Memory B cell (primary cell): ENCODE measurements at regions not wholly inside any gene's neighbourhood (a gene's known extent, or its start where the extent isn't known, plus 50 kb on each side); places are given as distances from the start of the nearest gene placed in this dataset.

Experiments
- ATAC-seq: fragments of 150-1000 bp; cut with Tn5 transposase; 2 replicates; pipeline ENCODE4 v1.10.0; 2021; ENCODE audit warnings: low read depth, mild to moderate bottlenecking, moderate library complexity
- DNase-seq, 2 donors: peaks; one replicate each; pipeline ENCODE4 v3.0.0; 2022; ENCODE audit warnings: low spot score in 2 of 2
- H3K27ac Mint-ChIP-seq: one replicate; pipeline ENCODE4 v1.8.0; 2022; ENCODE audit warnings: mild to moderate bottlenecking, moderate library complexity, mixed read lengths
- H3K27me3 Mint-ChIP-seq: one replicate; pipeline ENCODE4 v1.8.0; 2022; ENCODE audit warnings: mixed read lengths
- H3K36me3 Mint-ChIP-seq: one replicate; pipeline ENCODE4 v1.8.0; 2022; ENCODE audit warnings: mild to moderate bottlenecking, mixed read lengths
- H3K4me1 Mint-ChIP-seq: one replicate; pipeline ENCODE4 v1.8.0; 2022; ENCODE audit warnings: mixed read lengths
- H3K4me3 Mint-ChIP-seq: one replicate; pipeline ENCODE4 v1.8.0; 2022; ENCODE audit warnings: mild to moderate bottlenecking, moderate library complexity, mixed read lengths
- H3K9me3 Mint-ChIP-seq: one replicate; pipeline ENCODE4 v1.8.0; 2022; ENCODE audit warnings: mixed read lengths

GRCh38 chr1:84090447-84091245 is 53.4 kb upstream of the PRKACB start:
- Mint-ChIP-seq H3K4me3 (peak overlapping the region; percentile 64), H3K9me3 (no peaks in the 10 kb centered on the region), H3K4me1 (peaks cover 17% of the 10 kb centered on the region), H3K27ac (peak overlapping the region; percentile 3), H3K36me3 (peaks cover 5% of the 10 kb centered on the region), H3K27me3 (no peaks in the 10 kb centered on the region)
- ATAC-seq = peak; percentile 87
- peak in 1 of 2 donors; percentile 16 for DNase-seq

DNA sequence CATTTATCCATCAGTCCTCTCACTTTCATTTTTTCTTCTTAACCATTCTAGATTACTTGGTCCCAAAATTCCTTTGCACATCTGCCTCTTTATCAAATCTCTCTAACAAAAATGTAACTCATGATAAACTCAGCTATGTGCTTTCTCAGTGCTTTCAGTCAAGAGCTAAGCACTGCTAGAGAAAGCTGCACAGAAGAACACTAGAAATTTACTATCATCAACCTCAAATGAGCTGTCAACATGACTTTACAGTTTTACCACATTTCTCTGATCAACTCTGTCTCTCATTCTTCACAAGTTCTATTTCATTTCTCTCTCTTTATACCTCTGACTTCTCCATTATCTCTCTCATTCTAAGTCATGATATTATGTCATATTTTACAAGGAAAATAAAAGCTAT is 54.2 kb upstream of the PRKACB start:
- H3K36me3 Mint-ChIP-seq = peaks cover 2% of the 10 kb centered on the region
- ATAC-seq = no peak
- no peaks in the 10 kb centered on the region for H3K27me3 Mint-ChIP-seq
- H3K4me3 Mint-ChIP-seq = no peak overlapping the region
- H3K4me1 Mint-ChIP-seq = peaks cover 17% of the 10 kb centered on the region
- no peak for DNase-seq
- no peaks in the 10 kb centered on the region for H3K9me3 Mint-ChIP-seq
- peak overlapping the region; percentile 3 for H3K27ac Mint-ChIP-seq

DNA sequence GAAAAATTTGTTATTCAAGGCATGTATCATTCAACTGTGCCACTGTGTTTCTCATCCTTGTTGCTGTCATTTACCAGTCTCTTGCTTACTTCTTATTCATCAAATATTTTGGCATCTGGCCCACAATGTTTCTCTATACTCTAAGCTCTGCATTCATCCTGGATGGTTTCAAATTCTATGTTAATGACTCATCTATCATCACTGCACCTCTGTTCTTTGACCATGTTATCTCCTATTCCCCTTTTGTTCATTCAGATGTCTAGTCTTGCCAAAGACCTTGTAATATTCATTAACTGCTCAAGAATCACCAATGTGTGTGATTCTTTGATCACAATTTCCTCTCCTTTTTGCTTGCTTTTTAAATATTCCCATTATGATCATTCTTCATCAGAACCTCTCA is 54.6 kb upstream of the PRKACB start:
- no peak for ATAC-seq

DNA sequence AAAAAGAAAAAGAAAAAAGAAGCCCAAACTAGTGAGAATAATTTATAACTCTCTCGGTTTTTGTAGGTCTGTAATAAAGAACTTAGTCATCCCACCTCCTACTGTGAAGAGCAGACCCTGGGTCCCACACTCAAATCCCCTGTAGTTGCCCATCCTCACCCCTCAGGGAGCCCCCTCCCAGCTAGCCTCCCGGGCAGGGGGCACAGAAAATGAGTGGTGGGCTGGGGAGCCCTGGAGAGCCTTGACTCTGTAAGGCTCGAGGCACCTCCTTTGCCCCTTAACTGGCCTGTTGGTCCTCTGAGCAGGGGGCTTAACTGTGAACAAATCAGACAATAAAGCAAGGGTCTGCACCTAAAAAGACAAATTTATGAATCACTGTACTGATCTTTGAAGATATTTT is 57.5 kb upstream of the PRKACB start:
- no peak overlapping the region for H3K27ac Mint-ChIP-seq
- H3K36me3 Mint-ChIP-seq = peaks cover 2% of the 10 kb centered on the region

More for the DNA sequence above, 54.6 kb upstream of the PRKACB start:
- Mint-ChIP-seq H3K27ac (peak overlapping the region; percentile 3), H3K27me3 (no peaks in the 10 kb centered on the region), H3K9me3 (no peaks in the 10 kb centered on the region), H3K4me1 (peaks cover 17% of the 10 kb centered on the region), H3K4me3 (no peak overlapping the region), H3K36me3 (peaks cover 2% of the 10 kb centered on the region)
- DNase-seq = no peak

DNA sequence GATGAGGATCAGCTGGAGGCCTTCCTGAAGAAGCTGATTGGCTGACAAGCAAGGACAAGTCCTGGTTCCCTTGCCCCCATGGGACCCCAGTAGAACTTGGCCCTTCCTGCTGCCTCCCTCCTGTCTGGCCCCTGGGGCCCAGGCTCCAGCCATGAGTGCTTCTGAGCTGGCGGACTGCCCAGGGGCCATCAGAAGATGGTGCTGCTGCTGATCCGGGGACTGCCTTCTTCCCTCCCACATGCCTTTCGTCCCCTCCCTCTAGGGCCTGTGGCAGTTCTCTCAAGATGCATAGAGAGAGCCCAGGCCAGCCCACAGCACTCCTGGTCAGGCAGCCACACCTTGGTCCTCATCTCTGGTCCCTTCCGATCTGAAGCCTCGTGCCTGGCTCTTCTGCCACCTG is 57.9 kb upstream of the PRKACB start:
- no peak for DNase-seq
- Mint-ChIP-seq H3K4me3 (no peak overlapping the region), H3K9me3 (no peaks in the 10 kb centered on the region), H3K27me3 (peaks cover 2% of the 10 kb centered on the region), H3K4me1 (peaks cover 14% of the 10 kb centered on the region), H3K36me3 (peaks cover 2% of the 10 kb centered on the region), H3K27ac (no peak overlapping the region)
- ATAC-seq = no peak

More for the DNA sequence above, 57.5 kb upstream of the PRKACB start:
- Mint-ChIP-seq H3K4me1 (peaks cover 14% of the 10 kb centered on the region), H3K4me3 (no peak overlapping the region), H3K9me3 (no peaks in the 10 kb centered on the region), H3K27me3 (peaks cover 2% of the 10 kb centered on the region)
- DNase-seq (no peak), ATAC-seq (no peak)

DNA sequence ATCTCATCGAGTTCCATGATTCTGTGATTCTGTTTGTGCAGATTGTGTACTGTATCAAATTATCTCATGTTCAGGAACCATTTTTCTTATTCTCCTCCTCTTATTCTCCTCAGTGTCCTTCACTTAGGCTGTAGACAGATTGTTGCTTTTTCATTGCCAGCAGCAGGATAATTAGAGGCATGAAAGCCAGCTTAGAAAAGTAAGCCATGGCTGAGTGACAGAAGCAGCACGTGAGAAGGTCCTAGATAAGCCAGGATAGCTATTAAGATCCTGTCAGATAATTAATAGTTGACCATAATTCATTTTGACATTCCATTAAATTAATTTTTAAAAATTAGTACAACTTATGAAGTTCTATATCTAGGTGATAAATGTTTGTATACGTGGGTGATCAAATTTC is 60.8 kb upstream of the PRKACB start:
- ATAC-seq (no peak), DNase-seq (no peak)
- Mint-ChIP-seq H3K36me3 (peaks cover 2% of the 10 kb centered on the region), H3K4me1 (peaks cover 8% of the 10 kb centered on the region), H3K4me3 (no peak overlapping the region), H3K27me3 (peaks cover 2% of the 10 kb centered on the region), H3K27ac (no peak overlapping the region), H3K9me3 (no peaks in the 10 kb centered on the region)

- no peak for ATAC-seq
- peak overlapping the region; percentile 90 for H3K4me3 Mint-ChIP-seq
- H3K36me3 Mint-ChIP-seq = no peaks in the 10 kb centered on the region
- no peak for DNase-seq
- H3K27me3 Mint-ChIP-seq = no peaks in the 10 kb centered on the region
- H3K4me1 Mint-ChIP-seq = peaks cover 10% of the 10 kb centered on the region
- H3K9me3 Mint-ChIP-seq = no peaks in the 10 kb centered on the region
- peak overlapping the region; percentile 47 for H3K27ac Mint-ChIP-seq
Measured at GRCh38 chr1:84078842-84079202, 65.2 kb upstream of the PRKACB start.

- Mint-ChIP-seq H3K4me3 (peak overlapping the region; percentile 90), H3K4me1 (peaks cover 10% of the 10 kb centered on the region), H3K27me3 (no peaks in the 10 kb centered on the region), H3K27ac (peak overlapping the region; percentile 47), H3K36me3 (no peaks in the 10 kb centered on the region), H3K9me3 (no peaks in the 10 kb centered on the region)
- ATAC-seq (peak; percentile 35), DNase-seq (peak in 1 of 2 donors; percentile 16)
Measured at GRCh38 chr1:84078108-84078841, 65.8 kb upstream of the PRKACB start.

GRCh38 chr1:84077476-84078107 is 66.5 kb upstream of the PRKACB start:
- Mint-ChIP-seq H3K4me3 (peak overlapping the region; percentile 90), H3K9me3 (no peaks in the 10 kb centered on the region), H3K4me1 (peaks cover 10% of the 10 kb centered on the region), H3K27me3 (no peaks in the 10 kb centered on the region), H3K27ac (peak overlapping the region; percentile 86), H3K36me3 (no peaks in the 10 kb centered on the region)
- ATAC-seq = peak; percentile 92
- DNase-seq = peak; percentile 65 to 78

DNA sequence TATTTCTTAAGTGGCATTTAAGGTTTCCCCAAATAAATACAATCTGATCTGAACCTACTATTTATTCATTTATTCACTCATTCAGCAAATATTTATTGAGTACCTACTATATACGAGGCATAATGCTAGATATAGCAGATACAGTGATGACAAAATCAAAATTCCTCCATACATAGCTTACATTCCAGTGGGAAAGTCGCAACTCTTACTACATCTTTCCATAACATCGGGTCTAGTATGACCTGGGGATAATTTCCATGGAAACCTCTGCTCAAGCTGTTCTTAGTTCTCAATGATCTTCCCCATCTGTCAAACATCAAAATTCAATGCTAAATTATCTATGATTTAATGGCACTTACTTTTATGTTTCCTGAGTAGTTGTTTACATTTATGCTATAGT is 70.8 kb upstream of the PRKACB start:
- H3K27me3 Mint-ChIP-seq = peaks cover 4% of the 10 kb centered on the region
- H3K27ac Mint-ChIP-seq = no peak overlapping the region
- DNase-seq (no peak), ATAC-seq (no peak)
- H3K4me3 Mint-ChIP-seq = no peak overlapping the region
- H3K36me3 Mint-ChIP-seq = no peaks in the 10 kb centered on the region
- no peaks in the 10 kb centered on the region for H3K9me3 Mint-ChIP-seq
- peaks cover 2% of the 10 kb centered on the region for H3K4me1 Mint-ChIP-seq

- DNase-seq (no peak), ATAC-seq (no peak)
- H3K9me3 Mint-ChIP-seq = no peaks in the 10 kb centered on the region
- no peaks in the 10 kb centered on the region for H3K36me3 Mint-ChIP-seq
- no peak overlapping the region for H3K4me3 Mint-ChIP-seq
- no peaks in the 10 kb centered on the region for H3K4me1 Mint-ChIP-seq
- H3K27me3 Mint-ChIP-seq = peaks cover 4% of the 10 kb centered on the region
- H3K27ac Mint-ChIP-seq = no peak overlapping the region
Measured at GRCh38 chr1:84069236-84069845, 70.4 kb upstream of the TTLL7 start.

GRCh38 chr1:84062496-84062895 is 63.6 kb upstream of the TTLL7 start:
- Mint-ChIP-seq H3K4me3 (no peak overlapping the region), H3K27me3 (peaks cover 3% of the 10 kb centered on the region)
- ATAC-seq = no peak

GRCh38 chr1:84061336-84061735 is 62.4 kb upstream of the TTLL7 start:
- no peaks in the 10 kb centered on the region for H3K4me1 Mint-ChIP-seq
- H3K27ac Mint-ChIP-seq = no peak overlapping the region
- DNase-seq (no peak), ATAC-seq (no peak)
- H3K27me3 Mint-ChIP-seq = peaks cover 3% of the 10 kb centered on the region
- H3K4me3 Mint-ChIP-seq = no peak overlapping the region
- no peaks in the 10 kb centered on the region for H3K36me3 Mint-ChIP-seq
- H3K9me3 Mint-ChIP-seq = no peaks in the 10 kb centered on the region

More at GRCh38 chr1:84062496-84062895, 63.6 kb upstream of the TTLL7 start:
- no peaks in the 10 kb centered on the region for H3K9me3 Mint-ChIP-seq
- no peaks in the 10 kb centered on the region for H3K36me3 Mint-ChIP-seq
- H3K27ac Mint-ChIP-seq = no peak overlapping the region
- DNase-seq = no peak
- H3K4me1 Mint-ChIP-seq = no peaks in the 10 kb centered on the region

DNA sequence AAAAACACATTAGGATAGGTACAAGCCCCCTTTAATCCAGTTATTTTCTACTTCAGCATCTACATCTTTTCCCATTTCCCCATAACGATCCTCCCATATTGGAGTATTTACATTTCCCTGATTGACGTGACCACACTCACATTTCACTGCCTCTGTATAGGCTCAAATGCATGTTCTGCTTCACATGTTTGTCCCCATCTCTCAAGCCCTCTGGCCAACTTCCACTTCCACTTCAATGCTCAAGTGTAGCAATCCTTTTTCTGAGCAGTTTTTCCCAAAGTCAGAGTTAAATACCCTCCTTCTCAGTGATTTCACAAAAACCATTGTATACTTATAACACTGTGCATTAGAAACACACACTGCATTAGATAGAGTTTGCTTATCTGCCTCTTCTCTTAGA is 61.8 kb upstream of the TTLL7 start:
- H3K27me3 Mint-ChIP-seq = peaks cover 3% of the 10 kb centered on the region
- H3K4me3 Mint-ChIP-seq = no peak overlapping the region
- DNase-seq (no peak), ATAC-seq (no peak)
- H3K4me1 Mint-ChIP-seq = no peaks in the 10 kb centered on the region
- H3K36me3 Mint-ChIP-seq = no peaks in the 10 kb centered on the region
- no peaks in the 10 kb centered on the region for H3K9me3 Mint-ChIP-seq
- no peak overlapping the region for H3K27ac Mint-ChIP-seq
